Gastroesophageal sphincter (tissue), 4 donors: ENCODE measurements at regions not wholly inside any gene's neighbourhood (a gene's known extent, or its start where the extent isn't known, plus 50 kb on each side); places are given as distances from the start of the nearest gene placed in this dataset.

ENCODE experiments used
- ATAC-seq: fragments of 150-250 bp; one replicate; pipeline ENCODE4 v1.9.1; 2016; ENCODE audit warnings: mild to moderate bottlenecking, moderate library complexity
- H3K27ac ChIP-seq, 4 donors: fragments of 200-600 bp; sonication (generic) in 3 of 4; 1 replicate in 3 of 4; 2 replicates in 1 of 4; pipeline ENCODE4 v1.5.1; 2016 to 2019
- H3K27me3 ChIP-seq: fragments of 200-600 bp; sonication (generic); one replicate; pipeline ENCODE4 v1.5.1; 2019
- H3K36me3 ChIP-seq, 2 donors: fragments of 200-600 bp; sonication (generic); one replicate each; pipeline ENCODE4 v1.5.1; 2019; ENCODE audit warnings: control low read depth in 1 of 2
- H3K4me1 ChIP-seq, 3 donors: fragments of 200-600 bp; sonication (generic); 1 replicate in 2 of 3; 2 replicates in 1 of 3; pipeline ENCODE4 v1.5.1; 2016 to 2019; ENCODE audit warnings: control low read depth in 2 of 3
- H3K4me3 ChIP-seq, 2 donors: fragments of 200-600 bp; sonication (generic); one replicate each; pipeline ENCODE4 v1.5.1; 2019; ENCODE audit warnings: mild to moderate bottlenecking in 1 of 2, moderate library complexity in 1 of 2
- H3K9me3 ChIP-seq, 3 donors: fragments of 200-600 bp; sonication (generic); one replicate each; pipeline ENCODE4 v1.5.1; 2017 to 2019; ENCODE audit warnings: control low read depth in 2 of 3
- CTCF ChIP-seq, 4 experiments: fragments of 200-600 bp in 2 of 4; fragments of 450-650 bp in 2 of 4; sonication (generic) in 1 of 4; IDR thresholded peaks; one replicate each; pipeline ENCODE4 v1.5.1; 2017 to 2019; ENCODE audit warnings: antibody characterized with exemption in 4 of 4, mild to moderate bottlenecking in 2 of 4, moderate library complexity in 2 of 4
- EP300 ChIP-seq: sonication (generic); formaldehyde crosslinking; IDR thresholded peaks from one replicate; pipeline ENCODE4 v1.6.1; 2017; ENCODE audit warnings: antibody characterized with exemption, mild to moderate bottlenecking
- POLR2A ChIP-seq, 2 donors: fragments of 450-650 bp; IDR thresholded peaks; one replicate each; pipeline ENCODE4 v1.6.1; 2017; ENCODE audit warnings: antibody characterized with exemption in 2 of 2, mild to moderate bottlenecking in 2 of 2, moderate library complexity in 1 of 2
- POLR2AphosphoS5 ChIP-seq: sonication (generic); formaldehyde crosslinking; IDR thresholded peaks from one replicate; pipeline ENCODE4 v1.6.1; 2017; ENCODE audit warnings: antibody characterized with exemption
- WGBS, 2 donors: methylation state at CpG; one replicate each; pipeline ENCODE4 v1.1.5; 2018; ENCODE audit warnings: low coverage in 1 of 2; 5-methylcytosine and 5-hydroxymethylcytosine counted together

- Histone ChIP-seq H3K4me1 (no peaks in the 10 kb centered on the region), H3K4me3 (no peak overlapping the region), H3K36me3 (no peaks in the 10 kb centered on the region), H3K27me3 (no peaks in the 10 kb centered on the region), H3K9me3 (no peaks in the 10 kb centered on the region), H3K27ac (no peak overlapping the region)
- WGBS, 2 donors: 83 to 84% methylated on average over 1 of the region's 1 CpG
- no peak for TF ChIP-seq CTCF (IDR thresholded peaks at IDR 0.05)
- no peak for TF ChIP-seq POLR2AphosphoS5
- no peak for TF ChIP-seq EP300
- no peak for TF ChIP-seq POLR2A (IDR thresholded peaks at IDR 0.05)
- no peak for ATAC-seq
These were observed 1407.5 kb downstream of the KCNT2 start for GRCh38 chr1:195200772-195201171.

- Histone ChIP-seq H3K9me3 (no peaks in the 10 kb centered on the region), H3K4me3 (no peak overlapping the region), H3K27ac (no peak overlapping the region), H3K27me3 (no peaks in the 10 kb centered on the region), H3K4me1 (no peaks in the 10 kb centered on the region), H3K36me3 (no peaks in the 10 kb centered on the region)
- ATAC-seq: no peak
- TF ChIP-seq EP300 (no peak), POLR2AphosphoS5 (no peak), CTCF (IDR thresholded peaks at IDR 0.05) (no peak), POLR2A (IDR thresholded peaks at IDR 0.05) (no peak)
- 71 to 100% methylated on average over 1 of the region's 1 CpG for WGBS, 2 donors
These were observed 1411.1 kb downstream of the KCNT2 start for GRCh38 chr1:195197116-195197515.

- no peaks in the 10 kb centered on the region for H3K27me3 ChIP-seq
- no peak overlapping the region for H3K4me3 ChIP-seq
- TF ChIP-seq EP300 (no peak), CTCF (IDR thresholded peaks at IDR 0.05) (no peak), POLR2A (IDR thresholded peaks at IDR 0.05) (no peak), POLR2AphosphoS5 (no peak)
- H3K27ac ChIP-seq: no peak overlapping the region
- no peaks in the 10 kb centered on the region for H3K9me3 ChIP-seq
- 79 to 83% methylated on average over 8 of the region's 8 CpGs for WGBS, 2 donors
- H3K36me3 ChIP-seq: no peaks in the 10 kb centered on the region
- ATAC-seq: no peak
- no peaks in the 10 kb centered on the region for H3K4me1 ChIP-seq
These were observed 1412.7 kb downstream of the KCNT2 start for GRCh38 chr1:195195423-195196057.

- WGBS, 2 donors: 85 to 89% methylated on average over 3 of the region's 3 CpGs
- no peak for ATAC-seq
- no peak for TF ChIP-seq EP300
- no peak for TF ChIP-seq POLR2AphosphoS5
- TF ChIP-seq CTCF (IDR thresholded peaks at IDR 0.05): no peak
- TF ChIP-seq POLR2A (IDR thresholded peaks at IDR 0.05): no peak
- no peaks in the 10 kb centered on the region for H3K27me3 ChIP-seq
- no peak overlapping the region for H3K4me3 ChIP-seq
- H3K9me3 ChIP-seq: no peaks in the 10 kb centered on the region
- H3K4me1 ChIP-seq: no peaks in the 10 kb centered on the region
- no peaks in the 10 kb centered on the region for H3K36me3 ChIP-seq
- H3K27ac ChIP-seq: no peak overlapping the region
These were observed 1415.1 kb downstream of the KCNT2 start for GRCh38 chr1:195193134-195193533.

GRCh38 chr1:195188821-195189220 is 1419.4 kb downstream of the KCNT2 start:
- no peak overlapping the region for H3K4me3 ChIP-seq
- H3K4me1 ChIP-seq: no peaks in the 10 kb centered on the region
- WGBS, 2 donors: 21 to 29% methylated on average over 3 of the region's 3 CpGs
- TF ChIP-seq CTCF (IDR thresholded peaks at IDR 0.05): no peak
- TF ChIP-seq EP300: no peak
- TF ChIP-seq POLR2AphosphoS5: no peak
- TF ChIP-seq POLR2A (IDR thresholded peaks at IDR 0.05): no peak
- H3K36me3 ChIP-seq: no peaks in the 10 kb centered on the region
- no peaks in the 10 kb centered on the region for H3K9me3 ChIP-seq
- no peak for ATAC-seq
- H3K27ac ChIP-seq: no peak overlapping the region
- no peaks in the 10 kb centered on the region for H3K27me3 ChIP-seq
